PC-9 (cell line): ENCODE measurements at regions not wholly inside any gene's neighbourhood (a gene's known extent, or its start where the extent isn't known, plus 50 kb on each side); places are given as distances from the start of the nearest gene placed in this dataset.

Experiments used
- BruUV-seq: library from RNA; stranded (reverse); fragments of 400-500 nt; replicated peaks from 2 replicates; lab custom pipeline; 2021; lab: Mats Ljungman, UMichigan
- CTCF ChIA-PET: fragments of 300-600 bp; sonication (Branson Sonifier 250); formaldehyde crosslinking; loops from one replicate; lab custom pipeline; 2022; ENCODE audit warnings: antibody characterized with exemption; lab: Charles Lee
- POLR2A ChIA-PET: fragments of 300-600 bp; sonication (Branson Sonifier 250); formaldehyde crosslinking; loops from one replicate; lab custom pipeline; 2022; ENCODE audit warnings: antibody characterized with exemption; ENCODE audit not compliant: unreplicated experiment; lab: Charles Lee
- DNase-seq, 2 experiments: peaks; one replicate each; pipeline versions ENCODE4 v3.0.0 to v3.0.0-alpha.2; 2015 to 2022; ENCODE audit warnings: mixed read lengths in 1 of 2
- H2AFZ ChIP-seq: fragments of 200-600 bp; sonication (generic); 2 replicates; pipeline ENCODE4 v1.8.1; 2017; ENCODE audit warnings: antibody characterized with exemption
- H3F3A ChIP-seq: fragments of 200-600 bp; sonication (generic); 2 replicates; pipeline ENCODE4 v1.8.1; 2017; ENCODE audit warnings: antibody characterized with exemption, mild to moderate bottlenecking, low read depth; ENCODE audit not compliant: insufficient read depth
- H3K27ac ChIP-seq: fragments of 200-600 bp; sonication (generic); 2 replicates; pipeline ENCODE4 v1.6.1; 2016; ENCODE audit warnings: mixed run types
- H3K27me3 ChIP-seq: fragments of 200-600 bp; sonication (generic); 2 replicates; pipeline ENCODE4 v1.6.1; 2016; ENCODE audit warnings: low read depth, mixed run types; ENCODE audit not compliant: insufficient read depth
- H3K36me3 ChIP-seq: fragments of 200-600 bp; sonication (generic); 2 replicates; pipeline ENCODE4 v1.6.1; 2016; ENCODE audit warnings: low read depth, mixed run types
- H3K4me1 ChIP-seq: fragments of 200-600 bp; sonication (generic); replicated peaks from 2 replicates; pipeline ENCODE4 v1.6.1; 2016; ENCODE audit warnings: mixed run types; ENCODE audit not compliant: insufficient read depth
- H3K4me2 ChIP-seq: fragments of 200-600 bp; sonication (generic); 2 replicates; pipeline ENCODE4 v1.6.1; 2017; ENCODE audit warnings: mixed run types
- H3K4me3 ChIP-seq: fragments of 200-600 bp; sonication (generic); 2 replicates; pipeline ENCODE4 v1.6.1; 2016; ENCODE audit warnings: mixed run types
- H3K79me2 ChIP-seq: fragments of 200-600 bp; sonication (generic); 2 replicates; pipeline ENCODE4 v1.6.1; 2017; ENCODE audit warnings: low read depth, mixed run types
- H3K9me2 ChIP-seq: fragments of 200-600 bp; sonication (generic); 2 replicates; pipeline ENCODE4 v1.8.1; 2017; ENCODE audit warnings: mild to moderate bottlenecking; ENCODE audit not compliant: insufficient read depth
- H3K9me3 ChIP-seq: fragments of 200-600 bp; sonication (generic); 2 replicates; pipeline ENCODE4 v1.8.1; 2016; ENCODE audit warnings: low read depth; ENCODE audit not compliant: insufficient read depth
- H4K20me1 ChIP-seq: fragments of 200-600 bp; sonication (generic); 2 replicates; pipeline ENCODE4 v1.8.1; 2017; ENCODE audit not compliant: insufficient read depth
- EZH2 ChIP-seq: fragments of 200-600 bp; sonication (generic); IDR thresholded peaks from 2 replicates; pipeline ENCODE4 v1.8.0; 2017; ENCODE audit warnings: antibody characterized with exemption, low read depth
- intact Hi-C: fragments of 100-400 bp; cut with micrococcal nuclease; formaldehyde crosslinking; loops from one replicate; pipeline ENCODE4 v1.10.0; 2022; ENCODE audit not compliant: unreplicated experiment
- TF ChIP-seq, protein P1 (sequence below): fragments of 200-600 bp; sonication (generic); conservative IDR thresholded peaks from 2 replicates; pipeline ENCODE4 v1.6.1; 2017; ENCODE audit warnings: mixed run types, antibody characterized with exemption, mild to moderate bottlenecking, moderate library complexity

DNA sequence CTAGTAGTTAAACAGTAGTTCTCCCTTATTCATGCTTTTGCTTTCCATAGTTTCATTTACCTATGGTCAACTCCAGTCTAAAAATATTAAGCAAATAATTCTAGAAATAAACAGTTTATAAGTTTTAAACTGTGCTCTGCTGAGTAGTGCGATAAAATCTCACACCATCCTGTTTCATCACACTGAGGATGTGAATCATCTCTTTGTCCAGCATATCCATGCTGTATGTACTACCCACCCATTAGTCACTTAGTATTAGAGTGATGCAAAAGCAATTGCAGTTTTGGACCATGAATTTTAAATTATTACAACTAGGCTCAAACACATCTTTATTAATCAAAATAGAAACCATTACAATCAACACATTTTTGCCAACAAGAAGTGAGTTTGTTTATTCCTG is 187.4 kb downstream of the TEX13C start:
- no peak overlapping the region for H3K27ac ChIP-seq
- no peaks in the 10 kb centered on the region for H3K9me2 ChIP-seq
- no peaks in the 10 kb centered on the region for H3K79me2 ChIP-seq
- no peaks in the 10 kb centered on the region for H3K36me3 ChIP-seq
- H3K4me2 ChIP-seq: no peak overlapping the region
- H4K20me1 ChIP-seq: no peaks in the 10 kb centered on the region
- CTCF ChIA-PET: no interaction called here
- no peak overlapping the region for H3K4me3 ChIP-seq
- no TSS peak for BruUV-seq
- no peaks in the 10 kb centered on the region for H3K4me1 ChIP-seq
- TF ChIP-seq, protein P1, sequence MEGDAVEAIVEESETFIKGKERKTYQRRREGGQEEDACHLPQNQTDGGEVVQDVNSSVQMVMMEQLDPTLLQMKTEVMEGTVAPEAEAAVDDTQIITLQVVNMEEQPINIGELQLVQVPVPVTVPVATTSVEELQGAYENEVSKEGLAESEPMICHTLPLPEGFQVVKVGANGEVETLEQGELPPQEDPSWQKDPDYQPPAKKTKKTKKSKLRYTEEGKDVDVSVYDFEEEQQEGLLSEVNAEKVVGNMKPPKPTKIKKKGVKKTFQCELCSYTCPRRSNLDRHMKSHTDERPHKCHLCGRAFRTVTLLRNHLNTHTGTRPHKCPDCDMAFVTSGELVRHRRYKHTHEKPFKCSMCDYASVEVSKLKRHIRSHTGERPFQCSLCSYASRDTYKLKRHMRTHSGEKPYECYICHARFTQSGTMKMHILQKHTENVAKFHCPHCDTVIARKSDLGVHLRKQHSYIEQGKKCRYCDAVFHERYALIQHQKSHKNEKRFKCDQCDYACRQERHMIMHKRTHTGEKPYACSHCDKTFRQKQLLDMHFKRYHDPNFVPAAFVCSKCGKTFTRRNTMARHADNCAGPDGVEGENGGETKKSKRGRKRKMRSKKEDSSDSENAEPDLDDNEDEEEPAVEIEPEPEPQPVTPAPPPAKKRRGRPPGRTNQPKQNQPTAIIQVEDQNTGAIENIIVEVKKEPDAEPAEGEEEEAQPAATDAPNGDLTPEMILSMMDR: no peak
- no peak for TF ChIP-seq EZH2
- no peaks in the 10 kb centered on the region for H3K27me3 ChIP-seq
- DNase-seq: no peak
- no peak overlapping the region for H2AFZ ChIP-seq
- no peaks in the 10 kb centered on the region for H3K9me3 ChIP-seq
- POLR2A ChIA-PET: no interaction called here
- no peaks in the 10 kb centered on the region for H3F3A ChIP-seq
- intact Hi-C loops: no loop called here

DNA sequence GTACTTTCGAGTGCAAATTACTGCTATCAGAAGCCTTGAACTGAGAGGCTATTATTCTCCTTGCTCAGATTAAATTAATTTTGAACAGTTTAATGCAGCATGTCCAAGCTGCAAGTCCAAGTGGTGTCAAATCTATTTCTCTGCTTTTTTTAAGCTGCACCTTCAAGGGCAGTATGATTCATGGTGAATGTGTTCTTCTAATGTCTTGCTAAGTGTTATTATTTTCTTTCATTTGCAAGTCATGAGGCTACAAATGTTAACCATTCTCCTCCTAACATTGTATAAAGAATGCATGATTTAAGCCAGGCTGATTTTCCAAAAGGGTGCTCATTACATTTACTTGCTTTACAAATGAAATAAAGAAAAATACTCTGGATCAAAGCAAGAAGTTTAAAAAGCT is 200.4 kb downstream of the TEX13C start:
- intact Hi-C loops: no loop called here

DNA sequence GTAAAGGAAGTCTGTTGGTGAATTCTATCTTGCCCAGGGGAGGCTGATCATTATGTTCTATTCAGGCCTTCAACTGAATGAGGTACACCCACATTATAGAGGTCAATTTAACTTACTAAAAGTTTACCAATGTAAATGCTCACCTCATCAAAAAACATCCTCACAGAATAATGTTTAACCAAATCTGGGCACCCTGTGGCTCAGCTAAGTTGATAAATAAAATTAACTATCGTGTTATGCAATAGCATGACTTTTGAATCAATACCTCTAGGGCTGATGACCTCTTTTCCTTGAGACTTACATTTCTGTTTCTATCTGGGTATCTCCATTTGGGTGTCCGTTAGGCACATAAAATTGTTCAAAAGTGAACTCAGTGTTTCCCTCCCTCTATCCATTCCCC is 203.1 kb downstream of the TEX13C start:
- Histone ChIP-seq H3K27me3 (no peaks in the 10 kb centered on the region), H3F3A (no peaks in the 10 kb centered on the region), H3K4me1 (0 out of 2 replicates have a peak, but pooled peaks cover under 1% of the 10 kb centered on the region), H3K36me3 (no peaks in the 10 kb centered on the region), H3K4me2 (no peak overlapping the region), H3K4me3 (no peak overlapping the region), H3K9me3 (no peaks in the 10 kb centered on the region; the same call in 1 of the 2 replicates), H3K79me2 (no peaks in the 10 kb centered on the region), H4K20me1 (no peaks in the 10 kb centered on the region), H2AFZ (no peak overlapping the region), H3K27ac (no peak overlapping the region), H3K9me2 (no peaks in the 10 kb centered on the region; the same call in 1 of the 2 replicates)
- intact Hi-C loops: no loop called here
- TF ChIP-seq, protein P1: no peak
- no peak for TF ChIP-seq EZH2
- POLR2A ChIA-PET: interaction anchor here (0.6 kb wide), 1 partner anchor 1993 kb away, joined by 5 read pairs; no protein-coding TSS in a partner anchor
- DNase-seq: no peak
- CTCF ChIA-PET: no interaction called here
- BruUV-seq: no TSS peak

More for the DNA sequence above, 200.4 kb downstream of the TEX13C start:
- Histone ChIP-seq H2AFZ (no peak overlapping the region), H3K4me2 (no peak overlapping the region), H4K20me1 (no peaks in the 10 kb centered on the region), H3F3A (no peaks in the 10 kb centered on the region), H3K27ac (no peak overlapping the region), H3K4me3 (no peak overlapping the region), H3K4me1 (0 out of 2 replicates have a peak, but pooled peaks cover 4% of the 10 kb centered on the region), H3K9me2 (no peaks in the 10 kb centered on the region; the same call in 1 of the 2 replicates), H3K36me3 (no peaks in the 10 kb centered on the region), H3K79me2 (no peaks in the 10 kb centered on the region), H3K27me3 (no peaks in the 10 kb centered on the region), H3K9me3 (no peaks in the 10 kb centered on the region; the same call in 1 of the 2 replicates)
- BruUV-seq: no TSS peak
- TF ChIP-seq, protein P1: no peak
- TF ChIP-seq EZH2: no peak
- ChIA-PET CTCF (no interaction called here), POLR2A (no interaction called here)
- no peak for DNase-seq
